Panc1 (cell line): ENCODE measurements at regions not wholly inside any gene's neighbourhood (a gene's known extent, or its start where the extent isn't known, plus 50 kb on each side); places are given as distances from the start of the nearest gene placed in this dataset.

Experiments
- ATAC-seq: fragments of 200-7000 bp; cut with Tn5 transposase; 2 replicates; pipeline ENCODE4 v1.9.1; 2020; ENCODE audit warnings: mild to moderate bottlenecking, moderate library complexity
- BruUV-seq: library from RNA; stranded (reverse); fragments of 400-500 nt; replicated peaks from 2 replicates; lab custom pipeline; 2021; lab: Mats Ljungman, UMichigan
- CTCF ChIA-PET: fragments of 300-600 bp; sonication (Branson Sonifier 250); formaldehyde crosslinking; loops from one replicate; lab custom pipeline; 2022; ENCODE audit warnings: antibody characterized with exemption; lab: Charles Lee
- POLR2A ChIA-PET: fragments of 300-600 bp; sonication (Branson Sonifier 250); formaldehyde crosslinking; loops from one replicate; lab custom pipeline; 2022; ENCODE audit warnings: antibody characterized with exemption; lab: Charles Lee
- DNase-seq: peaks from one replicate; pipeline ENCODE4 v3.0.0-alpha.2; 2010; ENCODE audit warnings: low read depth, low spot score
- H3K27ac ChIP-seq: 2 replicates; pipeline ENCODE4 v1.5.1; 2011; ENCODE audit warnings: mild to moderate bottlenecking, low read length, inconsistent platforms
- H3K27me3 ChIP-seq: fragments of 200-500 bp; sonication (Bioruptor generic); 2 replicates; pipeline ENCODE4 v1.6.0; 2014; ENCODE audit warnings: low read length, inconsistent platforms; ENCODE audit not compliant: control insufficient read depth, insufficient read depth
- H3K36me3 ChIP-seq: fragments of 200-500 bp; sonication (Bioruptor generic); 2 replicates; pipeline ENCODE4 v1.5.1; 2014; ENCODE audit warnings: inconsistent platforms, mild to moderate bottlenecking, low read length, moderate library complexity; ENCODE audit not compliant: control insufficient read depth, insufficient read depth
- H3K4me1 ChIP-seq: 2 replicates; pipeline ENCODE4 v1.5.1; 2011; ENCODE audit warnings: inconsistent platforms, mild to moderate bottlenecking, low read length, moderate library complexity; ENCODE audit not compliant: control insufficient read depth, insufficient read depth
- H3K4me3 ChIP-seq, 2 experiments: 2 replicates each; pipeline ENCODE4 v1.5.1; 2011 to 2012; ENCODE audit warnings: low read depth in 2 of 2, low read length in 2 of 2, mild to moderate bottlenecking in 2 of 2, inconsistent platforms in 1 of 2, moderate library complexity in 1 of 2
- H3K9me3 ChIP-seq: fragments of 200-500 bp; sonication (Bioruptor generic); 2 replicates; pipeline ENCODE4 v1.5.1; 2014; ENCODE audit warnings: low read depth, mild to moderate bottlenecking, inconsistent platforms, low read length, moderate library complexity; ENCODE audit not compliant: control insufficient read depth, insufficient read depth
- POLR2AphosphoS5 ChIP-seq: IDR thresholded peaks from 2 replicates; pipeline ENCODE4 v1.6.1; 2012; ENCODE audit warnings: mild to moderate bottlenecking, low read depth, low read length, moderate library complexity
- SIN3A ChIP-seq: IDR thresholded peaks from 2 replicates; pipeline ENCODE4 v1.6.1; 2012; ENCODE audit warnings: low read depth, mild to moderate bottlenecking, low read length, moderate library complexity, borderline replicate concordance; ENCODE audit not compliant: insufficient read depth
- TCF7L2 ChIP-seq: IDR thresholded peaks from 2 replicates; pipeline ENCODE4 v1.6.1; 2011; ENCODE audit warnings: mild to moderate bottlenecking, low read depth, low read length, inconsistent platforms
- in situ Hi-C: cut with HindIII; loops from 2 replicates; pipeline ENCODE4 v1.10.0; 2016; ENCODE audit warnings: low sequenced_read_pairs, low pct_unique_long_range_greater_than_20kb
- intact Hi-C: fragments of 100-400 bp; cut with micrococcal nuclease; formaldehyde crosslinking; loops from one replicate; pipeline ENCODE4 v1.10.0; 2022; ENCODE audit not compliant: unreplicated experiment
- TF ChIP-seq, protein P1 (sequence below): fragments of 450-650 bp; IDR thresholded peaks from 2 replicates; pipeline ENCODE4 v1.5.1; 2017; ENCODE audit warnings: mild to moderate bottlenecking
- TF ChIP-seq, protein P2 (sequence below), 2 experiments: IDR thresholded peaks; 2 replicates each; pipeline ENCODE4 v1.6.1; 2011 to 2012; ENCODE audit warnings: low read depth in 2 of 2, control low read depth in 1 of 2, low read length in 1 of 2, mild to moderate bottlenecking in 1 of 2, moderate library complexity in 1 of 2; ENCODE audit not compliant: insufficient read depth in 1 of 2

DNA sequence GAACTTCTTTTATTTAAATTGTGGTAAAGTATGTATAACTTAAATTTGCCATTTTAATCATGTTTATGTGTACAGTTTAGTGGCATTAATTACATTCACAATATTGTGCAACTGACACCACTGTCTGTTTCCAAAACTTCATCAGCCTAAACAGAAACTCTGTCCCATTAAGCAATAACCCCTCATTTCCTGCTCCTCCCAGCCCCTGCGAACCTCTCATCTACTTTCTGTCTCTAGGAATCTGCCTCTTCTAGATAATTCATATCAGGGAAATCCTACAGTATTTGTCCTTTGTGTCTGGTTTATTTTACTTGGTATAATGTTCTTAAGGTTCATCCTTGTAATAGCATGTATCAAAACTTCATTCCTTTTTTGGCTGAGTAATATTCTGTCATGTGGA is 75.1 kb downstream of the BOLA3 start:
- in situ Hi-C loops (no loop called here), intact Hi-C loops (no loop called here)
- no peaks in the 10 kb centered on the region for H3K4me1 ChIP-seq
- no peaks in the 10 kb centered on the region for H3K9me3 ChIP-seq
- no peak overlapping the region for H3K27ac ChIP-seq
- no peak overlapping the region for H3K4me3 ChIP-seq
- TF ChIP-seq, protein P1, sequence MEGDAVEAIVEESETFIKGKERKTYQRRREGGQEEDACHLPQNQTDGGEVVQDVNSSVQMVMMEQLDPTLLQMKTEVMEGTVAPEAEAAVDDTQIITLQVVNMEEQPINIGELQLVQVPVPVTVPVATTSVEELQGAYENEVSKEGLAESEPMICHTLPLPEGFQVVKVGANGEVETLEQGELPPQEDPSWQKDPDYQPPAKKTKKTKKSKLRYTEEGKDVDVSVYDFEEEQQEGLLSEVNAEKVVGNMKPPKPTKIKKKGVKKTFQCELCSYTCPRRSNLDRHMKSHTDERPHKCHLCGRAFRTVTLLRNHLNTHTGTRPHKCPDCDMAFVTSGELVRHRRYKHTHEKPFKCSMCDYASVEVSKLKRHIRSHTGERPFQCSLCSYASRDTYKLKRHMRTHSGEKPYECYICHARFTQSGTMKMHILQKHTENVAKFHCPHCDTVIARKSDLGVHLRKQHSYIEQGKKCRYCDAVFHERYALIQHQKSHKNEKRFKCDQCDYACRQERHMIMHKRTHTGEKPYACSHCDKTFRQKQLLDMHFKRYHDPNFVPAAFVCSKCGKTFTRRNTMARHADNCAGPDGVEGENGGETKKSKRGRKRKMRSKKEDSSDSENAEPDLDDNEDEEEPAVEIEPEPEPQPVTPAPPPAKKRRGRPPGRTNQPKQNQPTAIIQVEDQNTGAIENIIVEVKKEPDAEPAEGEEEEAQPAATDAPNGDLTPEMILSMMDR, result no peak
- TF ChIP-seq, protein P2, sequence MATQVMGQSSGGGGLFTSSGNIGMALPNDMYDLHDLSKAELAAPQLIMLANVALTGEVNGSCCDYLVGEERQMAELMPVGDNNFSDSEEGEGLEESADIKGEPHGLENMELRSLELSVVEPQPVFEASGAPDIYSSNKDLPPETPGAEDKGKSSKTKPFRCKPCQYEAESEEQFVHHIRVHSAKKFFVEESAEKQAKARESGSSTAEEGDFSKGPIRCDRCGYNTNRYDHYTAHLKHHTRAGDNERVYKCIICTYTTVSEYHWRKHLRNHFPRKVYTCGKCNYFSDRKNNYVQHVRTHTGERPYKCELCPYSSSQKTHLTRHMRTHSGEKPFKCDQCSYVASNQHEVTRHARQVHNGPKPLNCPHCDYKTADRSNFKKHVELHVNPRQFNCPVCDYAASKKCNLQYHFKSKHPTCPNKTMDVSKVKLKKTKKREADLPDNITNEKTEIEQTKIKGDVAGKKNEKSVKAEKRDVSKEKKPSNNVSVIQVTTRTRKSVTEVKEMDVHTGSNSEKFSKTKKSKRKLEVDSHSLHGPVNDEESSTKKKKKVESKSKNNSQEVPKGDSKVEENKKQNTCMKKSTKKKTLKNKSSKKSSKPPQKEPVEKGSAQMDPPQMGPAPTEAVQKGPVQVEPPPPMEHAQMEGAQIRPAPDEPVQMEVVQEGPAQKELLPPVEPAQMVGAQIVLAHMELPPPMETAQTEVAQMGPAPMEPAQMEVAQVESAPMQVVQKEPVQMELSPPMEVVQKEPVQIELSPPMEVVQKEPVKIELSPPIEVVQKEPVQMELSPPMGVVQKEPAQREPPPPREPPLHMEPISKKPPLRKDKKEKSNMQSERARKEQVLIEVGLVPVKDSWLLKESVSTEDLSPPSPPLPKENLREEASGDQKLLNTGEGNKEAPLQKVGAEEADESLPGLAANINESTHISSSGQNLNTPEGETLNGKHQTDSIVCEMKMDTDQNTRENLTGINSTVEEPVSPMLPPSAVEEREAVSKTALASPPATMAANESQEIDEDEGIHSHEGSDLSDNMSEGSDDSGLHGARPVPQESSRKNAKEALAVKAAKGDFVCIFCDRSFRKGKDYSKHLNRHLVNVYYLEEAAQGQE (IDR thresholded peaks at IDR 0.05; ENCODE audit: insufficient read depth in 1 of 2, low read depth in 2 of 2, low read length in 1 of 2), result no peak
- TF ChIP-seq SIN3A (no peak), TCF7L2 (no peak), POLR2AphosphoS5 (no peak)
- ATAC-seq (no peak), DNase-seq (no peak)
- no peaks in the 10 kb centered on the region for H3K27me3 ChIP-seq
- CTCF ChIA-PET, result no interaction called here
- no TSS peak for BruUV-seq
- POLR2A ChIA-PET, result no interaction called here
- no peaks in the 10 kb centered on the region for H3K36me3 ChIP-seq

DNA sequence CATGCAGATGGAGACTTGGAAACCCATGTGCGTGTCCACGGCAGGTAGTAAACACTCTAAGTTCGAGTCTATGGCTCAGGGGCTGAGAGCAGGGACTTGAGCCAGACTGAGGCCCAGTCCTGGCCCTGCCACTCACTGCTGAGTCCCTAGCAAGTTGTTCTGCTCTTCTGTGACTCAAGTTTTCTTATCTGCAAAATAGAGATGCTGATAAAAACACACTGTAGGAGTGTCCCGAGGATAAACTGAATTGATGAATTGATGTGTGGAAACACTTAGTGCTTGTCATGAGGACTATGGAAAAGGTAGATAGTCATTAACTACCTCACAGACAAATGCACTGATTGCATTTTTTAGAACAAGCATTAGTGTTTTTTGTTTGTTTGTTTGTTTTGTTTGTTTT is 73.2 kb downstream of the BOLA3 start:
- ATAC-seq (no peak), DNase-seq (no peak)
- H3K4me3 ChIP-seq, result no peak overlapping the region
- in situ Hi-C loops (no loop called here), intact Hi-C loops (no loop called here)
- H3K9me3 ChIP-seq, result no peaks in the 10 kb centered on the region
- POLR2A ChIA-PET, result no interaction called here
- no peaks in the 10 kb centered on the region for H3K27me3 ChIP-seq
- H3K36me3 ChIP-seq, result no peaks in the 10 kb centered on the region
- no peaks in the 10 kb centered on the region for H3K4me1 ChIP-seq
- H3K27ac ChIP-seq, result no peak overlapping the region
- CTCF ChIA-PET, result no interaction called here
- no TSS peak for BruUV-seq
- no peak for TF ChIP-seq SIN3A
- TF ChIP-seq, protein P2 (IDR thresholded peaks at IDR 0.05; ENCODE audit: insufficient read depth in 1 of 2, low read depth in 2 of 2, low read length in 1 of 2), result no peak
